AG04450 (cell line): ENCODE measurements at regions not wholly inside any gene's neighbourhood (a gene's known extent, or its start where the extent isn't known, plus 50 kb on each side); places are given as distances from the start of the nearest gene placed in this dataset.
"Not testable (repeated sequence)": the region's sequence is repeated elsewhere in the genome, so short reads cannot be mapped to it uniquely, and the experiment has no call there.

Experiments used
- CTCF ChIA-PET: fragments of 300-600, 350-600 bp; formaldehyde crosslinking; extraction: SDS; loops from one replicate; lab custom pipeline; 2022; ENCODE audit warnings: antibody characterized with exemption, inconsistent platforms; lab: Charles Lee
- POLR2A ChIA-PET: fragments of 350-600 bp; formaldehyde crosslinking; extraction: SDS; loops from one replicate; lab custom pipeline; 2021; ENCODE audit warnings: antibody characterized with exemption, inconsistent platforms; lab: Yijun Ruan, JAX
- DNase-seq: peaks from one replicate; pipeline ENCODE4 v3.0.0-alpha.2; 2011; ENCODE audit warnings: low read depth, low spot score
- H3K27ac ChIP-seq: one replicate; pipeline ENCODE4 v1.5.1; 2012; ENCODE audit warnings: low read depth, low read length, control low read depth
- H3K27me3 ChIP-seq: one replicate; pipeline ENCODE4 v1.6.0; 2012; ENCODE audit warnings: low read length; ENCODE audit not compliant: control insufficient read depth, insufficient read depth
- H3K4me3 ChIP-seq: 2 replicates; pipeline ENCODE4 v1.5.1; 2011; ENCODE audit warnings: mild to moderate bottlenecking, low read depth, low read length, control low read depth
- H3K9me3 ChIP-seq: 2 replicates; pipeline ENCODE4 v1.5.1; 2012; ENCODE audit warnings: low read length; ENCODE audit not compliant: control insufficient read depth, insufficient read depth
- CTCF ChIP-seq: IDR thresholded peaks from 2 replicates; pipeline ENCODE4 v1.5.1; 2011; ENCODE audit warnings: low read depth, low read length, control low read depth, inconsistent platforms

- Histone ChIP-seq H3K9me3 (peaks cover 3% of the 10 kb centered on the region; the same call in 1 of the 2 replicates), H3K27ac (no peak overlapping the region), H3K27me3 (peaks cover 27% of the 10 kb centered on the region), H3K4me3 (no peak overlapping the region)
- TF ChIP-seq CTCF: no peak
- ChIA-PET POLR2A (no interaction called here), CTCF (interaction anchor here (0.6 to 1.3 kb wide), 8 partner anchors 8 to 450 kb away, joined by 3 to 7 read pairs (median 4); no protein-coding TSS in a partner anchor)
- no peak for DNase-seq
These were observed 170.5 kb downstream of the SEPTIN7 start for GRCh38 chr7:35971133-35971891.

GRCh38 chr7:35975851-35976454 is 175.1 kb downstream of the SEPTIN7 start:
- peaks cover 39% of the 10 kb centered on the region for H3K27me3 ChIP-seq
- ChIA-PET POLR2A (no interaction called here), CTCF (interaction anchor here (0.6 to 1.7 kb wide), 27 partner anchors 9 to 703 kb away, joined by 3 to 16 read pairs (median 4); a partner anchor contains a TSS)
- no peaks in the 10 kb centered on the region for H3K9me3 ChIP-seq
- peak; percentile 56 for DNase-seq
- peak; percentile 92 for TF ChIP-seq CTCF
- no peak overlapping the region for H3K27ac ChIP-seq
- no peak overlapping the region for H3K4me3 ChIP-seq

- not testable (repeated sequence) for H3K9me3 ChIP-seq, H3K4me3 ChIP-seq, H3K27ac ChIP-seq, DNase-seq
- POLR2A ChIA-PET: interaction anchor here (0.7 kb wide), 1 partner anchor 178 kb away, joined by 3 read pairs; the partner anchor contains the start of gene SEPTIN7
- peaks cover 25% of the 10 kb centered on the region for H3K27me3 ChIP-seq
- CTCF ChIA-PET: interaction anchor here (1.3 to 3.4 kb wide), 4 partner anchors 8 to 340 kb away, joined by 3 to 12 read pairs (median 6); no protein-coding TSS in a partner anchor
These were observed 174.0 kb upstream of the EEPD1 start for GRCh38 chr7:35978816-35979640.

- CTCF ChIA-PET: interaction anchor here (1.3 kb wide), 1 partner anchor 336 kb away, joined by 9 read pairs; no protein-coding TSS in a partner anchor
These were observed 170.5 kb upstream of the EEPD1 start for GRCh38 chr7:35982600-35982999.

More at GRCh38 chr7:35982600-35982999, 170.5 kb upstream of the EEPD1 start:
- no peak for TF ChIP-seq CTCF
- DNase-seq: no peak
- POLR2A ChIA-PET: no interaction called here
- no peak overlapping the region for H3K27ac ChIP-seq
- H3K27me3 ChIP-seq: peaks cover 20% of the 10 kb centered on the region
- H3K4me3 ChIP-seq: no peak overlapping the region
- no peaks in the 10 kb centered on the region for H3K9me3 ChIP-seq
